ENCODE measurements at regions not wholly inside any gene's neighbourhood (a gene's known extent, or its start where the extent isn't known, plus 50 kb on each side); places are given as distances from the start of the nearest gene placed in this dataset.

GRCh38 chr10:126851414-126852108 lies 53.7 kb upstream of the DOCK1 start:
- no peak for DNase-seq

- no peak for DNase-seq
Observed at GRCh38 chr10:126854726-126855495, 50.3 kb upstream of the DOCK1 start.

All from right forelimb (tissue), 1 donor.